Testis (tissue), 2 donors: ENCODE measurements at regions not wholly inside any gene's neighbourhood (a gene's known extent, or its start where the extent isn't known, plus 50 kb on each side); places are given as distances from the start of the nearest gene placed in this dataset.

Experiments
- POLR2A ChIP-seq: fragments of 450-650 bp; IDR thresholded peaks from one replicate; pipeline ENCODE4 v1.6.1; 2017; ENCODE audit warnings: antibody characterized with exemption, mild to moderate bottlenecking, moderate library complexity
- TF ChIP-seq, protein P1 (sequence below), 3 experiments: fragments of 450-650 bp in 2 of 3; fragments of 200-600 bp in 1 of 3; sonication (generic) in 1 of 3; IDR thresholded peaks; one replicate each; pipeline ENCODE4 v1.5.1; 2016 to 2019; ENCODE audit warnings: antibody characterized with exemption in 3 of 3, mild to moderate bottlenecking in 2 of 3, moderate library complexity in 1 of 3

DNA sequence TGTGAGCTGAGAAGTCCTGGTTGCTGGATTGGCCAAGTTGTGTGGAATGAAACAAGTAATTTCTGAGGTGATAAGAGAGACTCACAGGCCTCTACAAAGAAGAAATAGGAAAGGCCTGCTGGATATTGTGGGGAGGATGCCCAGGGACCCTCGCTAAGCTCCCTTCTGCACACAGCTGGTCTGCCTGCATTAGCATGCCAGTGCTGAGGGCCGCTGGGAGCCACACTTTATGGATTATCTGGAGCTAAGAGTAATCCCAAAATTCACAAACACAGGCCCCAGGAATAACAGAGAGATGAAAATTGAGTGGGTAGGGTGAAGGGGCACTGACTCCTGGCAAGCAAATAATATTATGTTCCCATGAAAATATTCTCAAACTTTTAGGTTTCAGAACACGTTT lies 114.9 kb upstream of the SIX3 start:
- TF ChIP-seq, protein P1, sequence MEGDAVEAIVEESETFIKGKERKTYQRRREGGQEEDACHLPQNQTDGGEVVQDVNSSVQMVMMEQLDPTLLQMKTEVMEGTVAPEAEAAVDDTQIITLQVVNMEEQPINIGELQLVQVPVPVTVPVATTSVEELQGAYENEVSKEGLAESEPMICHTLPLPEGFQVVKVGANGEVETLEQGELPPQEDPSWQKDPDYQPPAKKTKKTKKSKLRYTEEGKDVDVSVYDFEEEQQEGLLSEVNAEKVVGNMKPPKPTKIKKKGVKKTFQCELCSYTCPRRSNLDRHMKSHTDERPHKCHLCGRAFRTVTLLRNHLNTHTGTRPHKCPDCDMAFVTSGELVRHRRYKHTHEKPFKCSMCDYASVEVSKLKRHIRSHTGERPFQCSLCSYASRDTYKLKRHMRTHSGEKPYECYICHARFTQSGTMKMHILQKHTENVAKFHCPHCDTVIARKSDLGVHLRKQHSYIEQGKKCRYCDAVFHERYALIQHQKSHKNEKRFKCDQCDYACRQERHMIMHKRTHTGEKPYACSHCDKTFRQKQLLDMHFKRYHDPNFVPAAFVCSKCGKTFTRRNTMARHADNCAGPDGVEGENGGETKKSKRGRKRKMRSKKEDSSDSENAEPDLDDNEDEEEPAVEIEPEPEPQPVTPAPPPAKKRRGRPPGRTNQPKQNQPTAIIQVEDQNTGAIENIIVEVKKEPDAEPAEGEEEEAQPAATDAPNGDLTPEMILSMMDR (IDR thresholded peaks at IDR 0.05) = no peak
- TF ChIP-seq POLR2A = no peak
